Endodermal cell (in vitro differentiated cells): ENCODE measurements at regions not wholly inside any gene's neighbourhood (a gene's known extent, or its start where the extent isn't known, plus 50 kb on each side); places are given as distances from the start of the nearest gene placed in this dataset.
A peak's percentile ranks its signal among the peaks of the same experiment; 100 is the strongest.

Source experiments
- DNase-seq: peaks from one replicate; pipeline ENCODE4 v3.0.0-alpha.2; 2017
- H3K27ac ChIP-seq: 2 replicates; pipeline ENCODE4 v1.5.1; 2013; ENCODE audit warnings: mild to moderate bottlenecking, low read depth, low read length, moderate library complexity
- H3K27me3 ChIP-seq: 2 replicates; pipeline ENCODE4 v1.6.1; 2013; ENCODE audit warnings: mild to moderate bottlenecking, low read length, moderate library complexity; ENCODE audit not compliant: insufficient read depth, control insufficient read depth, poor library complexity, severe bottlenecking
- H3K36me3 ChIP-seq: 2 replicates; pipeline ENCODE4 v1.7.0; 2013; ENCODE audit warnings: mild to moderate bottlenecking, low read length, moderate library complexity; ENCODE audit not compliant: control insufficient read depth, insufficient read depth
- H3K4me1 ChIP-seq: one replicate; pipeline ENCODE4 v1.7.0; 2013; ENCODE audit warnings: low read length; ENCODE audit not compliant: control insufficient read depth, insufficient read depth
- H3K4me3 ChIP-seq: 2 replicates; pipeline ENCODE4 v1.5.1; 2013; ENCODE audit warnings: mild to moderate bottlenecking, low read length, moderate library complexity
- H3K9ac ChIP-seq: 2 replicates; pipeline ENCODE4 v1.6.1; 2013; ENCODE audit warnings: mild to moderate bottlenecking, low read length, moderate library complexity; ENCODE audit not compliant: poor library complexity, severe bottlenecking; ENCODE audit errors: extremely low read depth
- H3K9me3 ChIP-seq: 2 replicates; pipeline ENCODE4 v1.6.1; 2013; ENCODE audit warnings: mild to moderate bottlenecking, low read length, moderate library complexity; ENCODE audit not compliant: control insufficient read depth
- H3K27ac Mint-ChIP-seq: 2 replicates; pipeline ENCODE4 v1.8.0; 2020; ENCODE audit warnings: mixed read lengths
- H3K27me3 Mint-ChIP-seq: 2 replicates; pipeline ENCODE4 v1.8.0; 2021; ENCODE audit warnings: mild to moderate bottlenecking, mixed read lengths; ENCODE audit not compliant: insufficient read depth
- H3K36me3 Mint-ChIP-seq: 2 replicates; pipeline ENCODE4 v1.8.0; 2020; ENCODE audit warnings: low read depth, mixed read lengths
- H3K4me1 Mint-ChIP-seq: 2 replicates; pipeline ENCODE4 v1.8.0; 2020; ENCODE audit warnings: mixed read lengths
- H3K4me3 Mint-ChIP-seq: 2 replicates; pipeline ENCODE4 v1.8.0; 2020; ENCODE audit warnings: mild to moderate bottlenecking, moderate library complexity, mixed read lengths
- H3K9me3 Mint-ChIP-seq: 2 replicates; pipeline ENCODE4 v1.8.0; 2020; ENCODE audit warnings: mild to moderate bottlenecking, mixed read lengths
- WGBS, 2 experiments: methylation state at CpG; one replicate each; pipeline versions ENCODE4 v1.1.5 to v1.1.7; 2013; ENCODE audit warnings: missing lambda C conversion rate in 2 of 2, mixed read lengths in 1 of 2; ENCODE audit not compliant: insufficient coverage in 1 of 2, insufficient read length in 1 of 2; 5-methylcytosine and 5-hydroxymethylcytosine counted together
- TF ChIP-seq, protein P1 (sequence below): fragments of 200-600 bp; sonication (generic); conservative IDR thresholded peaks from 2 replicates; pipeline ENCODE4 v1.5.0; 2021; ENCODE audit warnings: antibody characterized with exemption, mild to moderate bottlenecking

DNA sequence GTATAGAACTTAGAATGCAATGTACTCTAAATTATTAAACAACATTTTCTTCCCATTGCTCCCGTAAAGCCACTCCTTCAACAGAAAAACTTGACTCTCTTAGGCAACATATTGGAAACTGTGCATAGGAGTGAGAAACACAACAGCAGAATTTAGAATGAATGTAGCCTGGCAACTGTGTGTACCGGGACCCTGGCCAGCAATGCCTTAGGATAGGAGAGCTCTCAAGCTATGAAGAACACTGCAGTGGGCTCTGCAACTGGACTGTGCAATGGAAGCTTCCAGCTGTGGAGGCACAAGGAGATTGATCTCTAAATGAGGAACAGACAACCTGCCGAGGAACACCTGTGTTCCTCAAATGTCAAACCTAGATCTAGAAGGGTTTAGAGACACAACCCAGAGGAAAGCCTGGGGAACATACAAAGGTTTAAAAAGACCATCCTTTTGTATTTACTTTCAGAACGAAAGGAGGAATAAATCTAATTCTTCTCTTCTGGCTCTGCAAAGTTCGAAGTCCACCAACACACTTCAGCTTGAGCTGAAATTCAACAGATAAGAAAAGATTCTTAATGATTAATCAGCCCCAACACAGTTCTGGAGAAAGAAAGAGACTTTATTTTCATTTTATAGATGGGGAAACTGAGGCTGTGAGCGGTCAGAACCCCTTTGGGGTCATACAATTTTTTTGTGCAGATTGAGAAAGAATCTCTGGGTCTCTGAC is 51.5 kb upstream of the ARL15 start:
- TF ChIP-seq, protein P1, sequence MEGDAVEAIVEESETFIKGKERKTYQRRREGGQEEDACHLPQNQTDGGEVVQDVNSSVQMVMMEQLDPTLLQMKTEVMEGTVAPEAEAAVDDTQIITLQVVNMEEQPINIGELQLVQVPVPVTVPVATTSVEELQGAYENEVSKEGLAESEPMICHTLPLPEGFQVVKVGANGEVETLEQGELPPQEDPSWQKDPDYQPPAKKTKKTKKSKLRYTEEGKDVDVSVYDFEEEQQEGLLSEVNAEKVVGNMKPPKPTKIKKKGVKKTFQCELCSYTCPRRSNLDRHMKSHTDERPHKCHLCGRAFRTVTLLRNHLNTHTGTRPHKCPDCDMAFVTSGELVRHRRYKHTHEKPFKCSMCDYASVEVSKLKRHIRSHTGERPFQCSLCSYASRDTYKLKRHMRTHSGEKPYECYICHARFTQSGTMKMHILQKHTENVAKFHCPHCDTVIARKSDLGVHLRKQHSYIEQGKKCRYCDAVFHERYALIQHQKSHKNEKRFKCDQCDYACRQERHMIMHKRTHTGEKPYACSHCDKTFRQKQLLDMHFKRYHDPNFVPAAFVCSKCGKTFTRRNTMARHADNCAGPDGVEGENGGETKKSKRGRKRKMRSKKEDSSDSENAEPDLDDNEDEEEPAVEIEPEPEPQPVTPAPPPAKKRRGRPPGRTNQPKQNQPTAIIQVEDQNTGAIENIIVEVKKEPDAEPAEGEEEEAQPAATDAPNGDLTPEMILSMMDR: no peak
- no peak overlapping the region for H3K9ac ChIP-seq
- no peaks in the 10 kb centered on the region for H3K27me3 Mint-ChIP-seq
- H3K4me1 ChIP-seq: peaks cover 19% of the 10 kb centered on the region
- H3K4me3 Mint-ChIP-seq: peak overlapping the region; percentile 0
- H3K36me3 ChIP-seq: no peaks in the 10 kb centered on the region
- H3K9me3 ChIP-seq: no peaks in the 10 kb centered on the region
- no peaks in the 10 kb centered on the region for H3K36me3 Mint-ChIP-seq
- peaks cover 29% of the 10 kb centered on the region for H3K4me1 Mint-ChIP-seq
- H3K27me3 ChIP-seq: no peaks in the 10 kb centered on the region
- WGBS, 2 experiments: 91 to 98% methylated on average over 4 to 6 of the region's 6 CpGs
- no peaks in the 10 kb centered on the region for H3K9me3 Mint-ChIP-seq
- no peak overlapping the region for H3K27ac Mint-ChIP-seq
- DNase-seq: no peak
- H3K27ac ChIP-seq: no peak overlapping the region
- peak overlapping the region; percentile 57 for H3K4me3 ChIP-seq

DNA sequence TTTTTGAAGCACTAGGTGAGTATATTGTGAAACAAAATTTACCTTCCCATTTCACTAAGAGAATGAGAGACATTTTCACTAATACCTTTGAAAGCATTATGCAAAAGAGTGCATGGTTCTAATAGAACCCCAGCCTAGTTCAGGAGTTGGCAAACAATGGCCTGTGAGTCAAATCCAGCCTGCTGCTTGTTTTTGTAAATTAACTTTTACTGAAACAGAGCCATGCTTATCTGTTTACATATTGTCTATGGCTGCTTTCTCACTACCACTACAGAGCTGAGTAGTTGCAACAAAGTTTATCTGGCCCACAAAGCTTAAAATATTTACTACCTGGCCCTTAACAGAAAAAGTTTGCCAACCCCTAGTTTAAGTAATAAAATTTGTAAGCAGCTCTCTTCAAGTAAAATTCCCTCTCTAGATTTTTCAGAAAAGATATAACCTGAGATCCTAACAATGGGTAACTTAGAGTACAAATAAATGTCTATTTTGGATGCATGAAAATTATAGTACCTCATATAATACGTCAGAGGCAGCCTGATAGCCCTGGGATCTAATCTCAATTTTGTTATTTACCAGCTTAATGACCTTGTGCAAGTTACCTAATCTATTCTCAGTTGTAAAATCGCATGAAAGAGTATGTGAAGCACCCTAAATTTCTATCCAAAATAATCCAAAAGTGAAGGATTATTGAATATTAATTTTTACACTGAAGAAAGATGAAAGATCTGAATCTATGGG is 50.7 kb upstream of the ARL15 start:
- Histone ChIP-seq H3K27me3 (no peaks in the 10 kb centered on the region), H3K4me3 (peak overlapping the region; percentile 57), H3K27ac (no peak overlapping the region), H3K9me3 (no peaks in the 10 kb centered on the region), H3K36me3 (no peaks in the 10 kb centered on the region), H3K9ac (no peak overlapping the region), H3K4me1 (peaks cover 19% of the 10 kb centered on the region)
- H3K9me3 Mint-ChIP-seq: peaks cover under 1% of the 10 kb centered on the region
- DNase-seq: no peak
- peaks cover 29% of the 10 kb centered on the region for H3K4me1 Mint-ChIP-seq
- H3K36me3 Mint-ChIP-seq: no peaks in the 10 kb centered on the region
- H3K4me3 Mint-ChIP-seq: peak overlapping the region; percentile 0
- no peak overlapping the region for H3K27ac Mint-ChIP-seq
- H3K27me3 Mint-ChIP-seq: no peaks in the 10 kb centered on the region
- TF ChIP-seq, protein P1: no peak
- 91 to 100% methylated on average over 2 of the region's 2 CpGs for WGBS, 2 experiments
